ENCODE measurements at regions not wholly inside any gene's neighbourhood (a gene's known extent, or its start where the extent isn't known, plus 50 kb on each side); places are given as distances from the start of the nearest gene placed in this dataset.

DNA sequence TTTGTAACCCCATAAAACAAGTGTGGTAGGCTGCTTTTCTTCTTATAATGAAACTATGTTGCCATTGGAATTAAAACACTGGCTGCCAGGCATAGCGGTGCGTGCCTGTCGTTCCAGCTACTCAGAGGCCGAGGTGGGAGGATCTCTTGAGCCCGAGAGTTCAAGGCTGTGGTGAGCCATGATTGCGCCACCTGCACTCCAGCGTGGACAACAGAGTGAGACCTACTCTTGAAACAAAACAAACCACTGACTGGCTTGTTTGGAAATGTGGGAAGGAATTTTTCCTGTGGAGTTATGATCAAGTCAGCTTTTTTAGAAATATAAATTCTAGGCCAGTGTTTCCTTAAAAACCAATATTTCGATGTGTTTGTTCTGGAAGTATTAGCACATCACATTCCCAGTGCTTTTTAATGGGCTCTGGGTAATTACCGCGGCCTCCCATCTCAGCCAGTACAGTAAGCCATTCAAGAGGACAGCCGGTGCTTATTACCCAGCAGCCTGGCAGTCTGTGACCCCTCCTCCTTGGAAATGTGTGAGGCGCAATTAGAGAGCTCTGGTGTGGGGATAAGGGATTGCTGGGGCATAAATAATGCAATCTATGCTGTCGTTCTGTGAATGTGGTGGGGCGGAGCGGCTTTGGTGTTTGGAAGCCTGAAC is 58.3 kb upstream of the TRAK1 start:
- no peak for TF ChIP-seq YY1 (IDR thresholded peaks at IDR 0.05; ENCODE audit: insufficient read depth, insufficient read length)
- no peak for TF ChIP-seq ZNF274 (IDR thresholded peaks at IDR 0.05; ENCODE audit: low read depth, low read length)
